T-helper 1 cell (primary cell): ENCODE measurements at regions not wholly inside any gene's neighbourhood (a gene's known extent, or its start where the extent isn't known, plus 50 kb on each side); places are given as distances from the start of the nearest gene placed in this dataset.

Source experiments
- DNase-seq, 5 donors: peaks; one replicate each; pipeline ENCODE4 v3.0.0-alpha.2; 2012 to 2020

GRCh38 chr4:24476282-24476681 is 108.1 kb downstream of the DHX15 start:
- DNase-seq = no peak

GRCh38 chr4:24475756-24476155 is 108.6 kb downstream of the DHX15 start:
- no peak for DNase-seq

- DNase-seq = no peak
Measured at GRCh38 chr4:24473309-24473721, 111.0 kb downstream of the DHX15 start.

- DNase-seq = peak; percentile 31 to 60 (median 42)
Measured at GRCh38 chr4:24472514-24473308, 111.6 kb downstream of the DHX15 start.

GRCh38 chr4:24472161-24472510 is 112.2 kb downstream of the DHX15 start:
- DNase-seq = no peak

GRCh38 chr4:24471486-24472160 is 112.7 kb downstream of the DHX15 start:
- DNase-seq = peak in 1 of 5 donors; percentile 1

- DNase-seq = peak in 1 of 5 donors; percentile 2
Measured at GRCh38 chr4:24470666-24471485, 113.5 kb downstream of the DHX15 start.

- no peak for DNase-seq
Measured at GRCh38 chr4:24468071-24468470, 116.3 kb downstream of the DHX15 start.

GRCh38 chr4:24464566-24464965 is 119.8 kb downstream of the DHX15 start:
- DNase-seq = no peak

GRCh38 chr4:24456431-24456830 is 127.9 kb downstream of the DHX15 start:
- no peak for DNase-seq

- DNase-seq = no peak
Measured at GRCh38 chr4:24453951-24454350, 130.4 kb downstream of the DHX15 start.

GRCh38 chr4:24451870-24452269 is 132.5 kb downstream of the DHX15 start:
- no peak for DNase-seq

- DNase-seq = no peak
Measured at GRCh38 chr4:24443200-24443599, 141.2 kb downstream of the DHX15 start.

GRCh38 chr4:24440765-24441164 is 143.6 kb downstream of the DHX15 start:
- no peak for DNase-seq

GRCh38 chr4:24434241-24434640 is 150.1 kb downstream of the DHX15 start:
- DNase-seq = no peak

GRCh38 chr4:24433515-24434214 is 150.7 kb downstream of the DHX15 start:
- DNase-seq = no peak

GRCh38 chr4:24428850-24429249 is 155.5 kb downstream of the DHX15 start:
- no peak for DNase-seq

GRCh38 chr4:24426557-24426956 is 157.8 kb downstream of the DHX15 start:
- DNase-seq = no peak

GRCh38 chr4:24425863-24426262 is 158.5 kb downstream of the DHX15 start:
- no peak for DNase-seq

- DNase-seq = no peak
Measured at GRCh38 chr4:24423670-24424069, 160.7 kb downstream of the DHX15 start.

GRCh38 chr4:24422644-24423043 is 161.7 kb downstream of the DHX15 start:
- no peak for DNase-seq

- peak; percentile 17 to 41 (median 29) for DNase-seq
Measured at GRCh38 chr4:24419181-24420034, 164.9 kb downstream of the DHX15 start.
